Tongue (tissue), 1 donor: ENCODE measurements at regions not wholly inside any gene's neighbourhood (a gene's known extent, or its start where the extent isn't known, plus 50 kb on each side); places are given as distances from the start of the nearest gene placed in this dataset.
"Not testable (repeated sequence)": the region's sequence is repeated elsewhere in the genome, so short reads cannot be mapped to it uniquely, and the experiment has no call there.

Experiments
- DNase-seq: peaks from one replicate; pipeline ENCODE4 v3.0.0-alpha.2; 2015

DNA sequence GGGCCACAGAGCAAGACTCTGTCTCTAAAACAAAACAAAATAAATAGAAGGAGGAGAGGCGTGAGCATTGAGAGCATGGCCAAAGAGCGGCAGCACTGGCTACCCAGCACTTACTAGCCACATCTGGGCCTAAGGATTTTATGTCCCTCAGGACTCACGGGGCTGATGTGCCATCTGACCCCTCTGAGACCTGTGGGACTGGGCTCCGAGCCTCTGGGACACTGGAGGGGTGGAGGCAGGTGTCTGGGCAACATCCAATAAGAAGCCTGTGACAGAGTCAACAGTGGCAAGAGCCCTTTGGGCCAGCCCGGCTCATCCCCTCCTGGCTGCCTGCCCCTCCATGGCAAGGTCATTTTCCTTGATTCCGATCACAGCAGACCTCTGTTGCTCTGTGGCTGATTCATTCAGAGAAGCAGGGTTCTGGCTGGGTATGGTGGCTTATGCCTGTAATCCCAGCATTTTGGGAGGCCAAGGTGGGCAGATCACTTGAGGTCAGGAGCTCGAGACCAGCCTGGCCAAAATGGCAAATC lies 60.7 kb downstream of the RRM2 start:
- no peak for DNase-seq

- DNase-seq: no peak
Measured at GRCh38 chr2:10184421-10184820, 61.9 kb downstream of the RRM2 start.

DNA sequence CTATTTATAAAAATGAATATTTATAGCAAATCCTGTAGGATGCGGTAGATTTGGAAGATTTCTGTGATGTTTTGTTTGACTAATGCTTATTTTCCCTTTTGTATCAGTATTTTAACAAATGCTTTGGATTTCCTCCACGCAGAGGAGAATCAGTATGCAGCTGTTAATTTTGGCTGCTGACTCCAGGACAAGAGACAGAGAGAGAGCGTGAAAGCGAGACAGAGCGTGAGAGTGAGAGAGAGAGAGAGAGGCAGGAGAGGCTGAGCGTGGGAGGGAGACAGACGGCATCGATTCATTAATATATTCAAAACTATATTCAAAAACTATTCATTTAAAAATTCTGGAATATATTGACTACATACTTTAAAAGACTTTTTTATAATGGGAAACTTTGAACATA lies 62.5 kb downstream of the RRM2 start:
- peak; percentile 88 for DNase-seq

GRCh38 chr2:10185755-10186154 lies 63.2 kb downstream of the RRM2 start:
- no peak for DNase-seq

GRCh38 chr2:10186868-10187535 lies 64.5 kb downstream of the RRM2 start:
- peak; percentile 30 for DNase-seq

DNA sequence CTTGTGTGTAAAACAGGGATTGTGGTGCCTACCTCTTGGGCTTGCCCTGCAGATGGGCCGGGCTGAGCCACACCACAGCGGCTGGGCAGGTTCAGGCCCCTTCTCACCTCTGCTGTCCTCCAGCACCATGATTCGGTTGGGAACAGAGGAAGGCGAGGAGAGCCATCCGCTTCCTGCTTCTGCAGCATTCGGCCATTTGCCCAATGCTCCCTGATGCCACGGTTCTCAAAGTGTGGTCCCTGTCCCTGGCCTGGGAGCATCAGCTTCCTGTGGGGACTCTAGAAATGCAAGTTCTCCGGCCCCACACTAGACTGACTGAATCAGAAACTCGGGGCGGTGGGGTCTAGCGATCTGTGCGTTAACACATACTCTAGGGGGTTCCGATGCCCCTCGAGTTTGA lies 65.1 kb downstream of the RRM2 start:
- no peak for DNase-seq

DNA sequence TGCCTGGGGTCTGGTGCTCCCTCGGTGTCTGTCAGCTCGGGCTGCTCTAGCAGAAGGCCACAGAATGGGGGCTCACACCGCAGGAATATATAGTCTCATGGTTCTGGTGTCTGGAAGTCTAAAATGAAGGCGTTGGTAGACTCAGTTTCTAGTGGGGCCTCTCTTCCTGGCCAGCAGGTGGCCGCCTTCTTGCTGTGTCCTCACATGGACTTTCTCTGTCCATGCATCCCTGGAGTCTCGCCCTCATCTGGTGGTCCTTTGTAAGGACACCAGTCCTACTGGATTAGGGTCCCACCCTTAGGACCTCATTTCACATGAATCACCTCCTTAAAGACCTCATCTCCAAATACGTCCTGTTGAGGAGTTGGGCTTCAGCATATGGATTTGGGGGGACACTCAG lies 65.7 kb downstream of the RRM2 start:
- no peak for DNase-seq

DNA sequence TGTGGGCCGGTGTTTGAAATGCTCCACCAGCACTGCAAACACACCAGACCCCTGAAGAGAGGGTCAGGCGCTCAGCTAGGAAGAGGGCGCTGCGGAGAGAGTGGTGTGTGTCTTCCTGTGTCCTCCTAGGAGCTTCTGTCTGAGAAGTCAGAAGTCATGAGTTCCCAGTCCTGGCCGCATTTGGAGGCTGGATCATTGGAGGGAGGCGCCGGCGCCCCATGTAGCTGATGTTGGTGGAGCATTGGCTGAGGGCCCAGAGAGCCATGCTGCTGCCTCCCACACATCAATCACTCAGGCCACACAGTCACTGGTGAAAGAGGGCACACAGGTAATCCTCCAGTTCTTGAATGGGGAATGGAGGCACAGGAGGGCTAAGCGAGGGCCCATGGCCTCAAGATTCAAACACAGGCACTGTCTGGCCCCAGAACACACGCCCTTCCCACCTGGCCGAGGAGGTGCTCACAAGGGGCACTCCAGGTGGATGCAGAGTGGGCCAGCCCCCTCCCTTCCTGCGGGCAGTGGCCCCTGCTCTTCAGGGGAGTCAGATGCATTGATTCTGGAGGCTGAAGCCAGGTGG lies 66.3 kb downstream of the RRM2 start:
- no peak for DNase-seq

GRCh38 chr2:10190255-10190654 lies 67.7 kb downstream of the RRM2 start:
- DNase-seq: no peak

- no peak for DNase-seq
Measured at GRCh38 chr2:10190737-10191532, 68.4 kb downstream of the RRM2 start.

GRCh38 chr2:10191554-10191953 lies 69.0 kb downstream of the RRM2 start:
- DNase-seq: no peak

DNA sequence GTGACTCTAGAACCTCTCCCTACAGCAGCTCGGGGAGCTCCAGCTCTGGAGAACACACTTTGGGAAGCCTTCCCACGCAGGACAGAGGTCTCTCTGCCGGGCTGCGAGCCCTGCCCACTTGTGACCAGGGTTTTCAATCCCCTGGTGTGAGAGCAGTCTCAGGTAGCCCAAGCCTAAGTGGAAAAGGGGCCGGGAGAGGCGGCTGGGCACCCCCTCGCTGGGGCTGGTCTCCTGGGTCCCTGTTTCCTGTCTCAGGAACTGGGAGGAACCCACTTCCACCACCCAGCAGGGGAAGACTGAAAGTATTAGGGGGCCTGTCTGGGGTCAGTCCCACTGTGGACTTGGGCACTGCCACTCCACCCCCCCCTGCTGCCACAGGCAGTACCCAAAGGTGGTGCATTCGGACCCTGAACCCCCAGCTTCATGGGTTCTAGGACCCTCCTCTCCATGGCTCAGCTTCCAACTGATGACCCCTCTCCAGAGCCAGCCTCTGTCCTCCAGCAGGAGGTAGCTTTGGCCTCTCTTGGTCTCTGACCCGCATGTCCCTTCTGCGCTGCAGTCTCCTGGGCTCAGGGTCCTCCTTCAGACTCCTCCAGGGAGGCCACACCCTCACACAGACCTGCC lies 70.0 kb downstream of the RRM2 start:
- no peak for DNase-seq

DNA sequence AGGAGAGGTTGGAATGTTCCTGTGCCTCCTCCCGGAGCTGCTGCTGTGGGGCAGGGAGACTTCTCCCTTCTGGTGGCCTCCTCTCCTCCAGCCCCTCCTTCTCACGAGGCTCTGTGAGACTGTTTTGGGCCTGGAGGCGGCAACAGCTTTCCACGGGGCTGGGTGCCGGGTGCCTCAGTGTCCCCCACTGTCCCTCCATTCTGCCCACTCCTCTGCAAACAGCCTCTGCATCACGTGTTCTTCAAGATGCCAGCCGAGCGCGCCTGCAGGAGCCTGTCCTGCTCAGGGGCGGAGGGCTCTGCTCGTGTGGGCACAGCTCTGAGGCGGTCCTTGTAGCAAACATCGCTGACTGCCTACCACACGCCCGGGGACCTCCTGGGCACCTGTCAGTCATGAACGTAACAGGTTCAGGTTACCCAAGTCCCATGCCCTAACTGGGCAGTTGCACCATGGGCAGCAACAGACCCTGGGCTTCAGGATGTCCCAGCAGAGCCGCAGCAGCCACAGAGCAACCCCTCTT lies 70.8 kb downstream of the RRM2 start:
- no peak for DNase-seq

DNA sequence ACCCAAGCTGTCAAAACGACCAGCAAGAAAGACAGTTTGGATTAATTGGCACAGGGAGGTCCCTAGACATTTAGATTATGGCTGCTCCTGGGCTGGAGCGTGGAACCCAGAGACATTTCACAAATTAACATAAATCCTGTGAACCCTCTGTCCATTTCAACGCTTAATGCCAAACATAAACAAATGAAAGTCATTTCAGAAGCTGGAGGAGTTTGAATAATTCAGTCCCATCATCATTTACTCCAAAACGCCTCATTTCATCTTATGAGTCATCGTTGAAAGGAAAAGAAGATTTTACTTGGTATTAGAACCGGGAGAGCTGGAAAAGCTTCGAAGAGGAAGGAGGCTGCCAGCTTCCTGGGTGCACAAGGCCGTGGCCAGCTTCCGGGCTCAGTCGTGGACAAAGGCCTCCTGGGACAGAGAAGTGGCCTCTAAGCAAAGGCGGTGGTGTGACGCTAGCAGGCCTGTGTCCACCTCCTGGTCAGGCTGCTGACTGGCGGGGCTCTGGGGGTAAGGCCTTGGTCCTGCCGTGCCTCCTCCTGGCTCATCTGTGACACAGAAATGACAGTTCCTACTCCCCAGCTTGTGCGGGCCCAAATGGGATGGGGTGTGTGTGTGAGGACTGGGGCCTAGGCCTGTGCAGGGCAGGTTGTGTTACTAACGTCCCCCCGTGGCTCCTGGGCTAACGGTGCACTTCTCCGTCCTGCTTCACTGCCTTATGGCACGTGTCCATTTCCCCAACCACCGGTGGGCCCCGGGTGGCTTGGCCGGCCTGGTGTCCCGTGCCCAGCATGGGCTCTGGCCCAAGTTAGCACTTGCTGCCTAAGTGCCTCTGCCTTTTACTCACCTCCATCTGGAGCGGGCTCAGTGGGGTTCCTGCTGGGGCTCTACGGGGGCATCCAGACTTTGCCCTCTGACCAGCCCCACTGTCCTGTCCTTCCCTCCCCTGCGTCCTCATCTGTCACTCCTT lies 71.6 kb downstream of the RRM2 start:
- peak; percentile 31 for DNase-seq

- no peak for DNase-seq
Measured at GRCh38 chr2:10195278-10196109, 73.0 kb downstream of the RRM2 start.

GRCh38 chr2:10196110-10196892 lies 73.8 kb downstream of the RRM2 start:
- peak; percentile 40 for DNase-seq

DNA sequence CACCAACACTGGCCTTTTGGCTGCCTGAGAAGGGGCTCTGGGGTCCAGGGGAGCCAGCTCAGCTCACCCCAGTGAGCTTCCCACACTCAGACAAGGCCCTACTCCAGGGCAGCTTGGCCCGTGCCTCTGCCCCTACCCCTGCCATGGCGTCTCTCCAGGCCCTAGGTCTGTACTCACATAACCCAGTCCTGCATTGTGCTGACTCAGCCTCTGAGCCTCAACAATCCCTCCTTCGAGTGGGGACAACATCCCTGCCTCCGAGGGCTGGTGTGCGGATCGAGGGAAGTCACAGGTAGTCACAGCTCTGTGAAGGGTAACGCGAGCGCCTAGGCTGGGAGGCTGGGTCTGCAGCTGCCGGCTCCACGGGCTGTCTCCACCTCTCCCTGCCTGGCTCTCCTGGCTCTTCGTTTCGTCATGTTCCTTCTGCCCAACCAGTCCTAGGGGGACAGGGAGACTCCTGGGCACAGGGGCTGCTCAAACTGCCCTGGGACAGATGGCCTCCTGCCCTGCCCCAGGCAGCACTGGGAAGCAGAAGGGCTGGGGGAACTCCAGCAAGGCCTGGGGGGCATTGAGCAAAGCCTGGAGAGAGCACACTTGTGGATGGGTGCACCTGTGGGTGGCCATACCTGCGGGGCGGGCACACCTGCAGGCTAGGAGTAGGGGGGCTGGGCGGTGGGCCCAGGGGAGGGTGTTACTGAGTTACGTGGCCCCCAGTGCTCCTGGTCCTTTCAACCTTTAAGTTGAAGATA lies 74.6 kb downstream of the RRM2 start:
- DNase-seq: no peak

- no peak for DNase-seq
Measured at GRCh38 chr2:10197697-10198076, 75.1 kb downstream of the RRM2 start.

GRCh38 chr2:10198482-10198881 lies 75.9 kb downstream of the RRM2 start:
- not testable (repeated sequence) for DNase-seq
